VCaP (cell line): ENCODE measurements at regions not wholly inside any gene's neighbourhood (a gene's known extent, or its start where the extent isn't known, plus 50 kb on each side); places are given as distances from the start of the nearest gene placed in this dataset.

ENCODE experiments used
- H3K27ac ChIP-seq: fragments of 450-650 bp; 2 replicates; pipeline ENCODE4 v1.5.1; 2017
- TF ChIP-seq, protein P1 (sequence below): fragments of 450-650 bp; conservative IDR thresholded peaks from 2 replicates; pipeline ENCODE4 v1.5.1; 2017; ENCODE audit warnings: mild to moderate bottlenecking, moderate library complexity

- no peak overlapping the region for H3K27ac ChIP-seq
- TF ChIP-seq, protein P1, sequence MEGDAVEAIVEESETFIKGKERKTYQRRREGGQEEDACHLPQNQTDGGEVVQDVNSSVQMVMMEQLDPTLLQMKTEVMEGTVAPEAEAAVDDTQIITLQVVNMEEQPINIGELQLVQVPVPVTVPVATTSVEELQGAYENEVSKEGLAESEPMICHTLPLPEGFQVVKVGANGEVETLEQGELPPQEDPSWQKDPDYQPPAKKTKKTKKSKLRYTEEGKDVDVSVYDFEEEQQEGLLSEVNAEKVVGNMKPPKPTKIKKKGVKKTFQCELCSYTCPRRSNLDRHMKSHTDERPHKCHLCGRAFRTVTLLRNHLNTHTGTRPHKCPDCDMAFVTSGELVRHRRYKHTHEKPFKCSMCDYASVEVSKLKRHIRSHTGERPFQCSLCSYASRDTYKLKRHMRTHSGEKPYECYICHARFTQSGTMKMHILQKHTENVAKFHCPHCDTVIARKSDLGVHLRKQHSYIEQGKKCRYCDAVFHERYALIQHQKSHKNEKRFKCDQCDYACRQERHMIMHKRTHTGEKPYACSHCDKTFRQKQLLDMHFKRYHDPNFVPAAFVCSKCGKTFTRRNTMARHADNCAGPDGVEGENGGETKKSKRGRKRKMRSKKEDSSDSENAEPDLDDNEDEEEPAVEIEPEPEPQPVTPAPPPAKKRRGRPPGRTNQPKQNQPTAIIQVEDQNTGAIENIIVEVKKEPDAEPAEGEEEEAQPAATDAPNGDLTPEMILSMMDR, result no peak
Measured at GRCh38 chr12:78666584-78666983, 198.0 kb upstream of the SYT1 start.

- no peak overlapping the region for H3K27ac ChIP-seq
- TF ChIP-seq, protein P1, result no peak
Measured at GRCh38 chr12:78671295-78671694, 193.3 kb upstream of the SYT1 start.

DNA sequence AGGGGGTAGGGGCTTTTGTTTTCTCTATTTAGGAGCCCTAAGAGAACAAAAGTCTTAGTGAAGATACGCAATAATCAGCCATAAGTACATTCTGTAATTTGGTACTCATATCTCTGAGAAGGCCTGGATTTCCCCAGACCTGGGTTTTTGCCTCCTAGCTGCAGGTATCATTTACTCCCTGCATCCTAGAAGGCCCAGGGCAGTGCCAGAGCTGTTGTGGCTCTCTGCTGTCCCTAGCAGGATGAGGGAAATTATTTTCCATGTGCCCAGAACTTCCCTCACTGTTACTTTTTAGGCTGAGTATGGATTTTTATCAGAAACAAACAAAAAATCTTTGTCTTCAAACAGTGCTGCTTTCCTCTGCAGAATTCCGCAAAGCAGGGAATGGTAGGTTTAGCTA, 192.5 kb upstream of the SYT1 start:
- H3K27ac ChIP-seq, result no peak overlapping the region
- TF ChIP-seq, protein P1, result no peak

GRCh38 chr12:78674311-78675090, 190.1 kb upstream of the SYT1 start:
- TF ChIP-seq, protein P1, result no peak
- H3K27ac ChIP-seq, result no peak overlapping the region

- TF ChIP-seq, protein P1, result no peak
Measured at GRCh38 chr12:78680596-78680995, 184.0 kb upstream of the SYT1 start.

GRCh38 chr12:78683031-78683430, 181.5 kb upstream of the SYT1 start:
- H3K27ac ChIP-seq, result no peak overlapping the region
- TF ChIP-seq, protein P1, result no peak

More at GRCh38 chr12:78680596-78680995, 184.0 kb upstream of the SYT1 start:
- no peak overlapping the region for H3K27ac ChIP-seq

GRCh38 chr12:78683626-78684025, 180.9 kb upstream of the SYT1 start:
- no peak overlapping the region for H3K27ac ChIP-seq
- TF ChIP-seq, protein P1, result no peak
